Jurkat, Clone E6-1 (cell line): ENCODE measurements at regions not wholly inside any gene's neighbourhood (a gene's known extent, or its start where the extent isn't known, plus 50 kb on each side); places are given as distances from the start of the nearest gene placed in this dataset.
"Not testable (repeated sequence)": the region's sequence is repeated elsewhere in the genome, so short reads cannot be mapped to it uniquely, and the experiment has no call there.

Experiments used
- DNase-seq: peaks from one replicate; pipeline ENCODE4 v3.0.0-alpha.2; 2011; ENCODE audit warnings: low read depth, low spot score
- H3K4me3 ChIP-seq: 2 replicates; pipeline ENCODE4 v1.5.1; 2011; ENCODE audit warnings: mild to moderate bottlenecking, low read length, control low read depth, moderate library complexity

DNA sequence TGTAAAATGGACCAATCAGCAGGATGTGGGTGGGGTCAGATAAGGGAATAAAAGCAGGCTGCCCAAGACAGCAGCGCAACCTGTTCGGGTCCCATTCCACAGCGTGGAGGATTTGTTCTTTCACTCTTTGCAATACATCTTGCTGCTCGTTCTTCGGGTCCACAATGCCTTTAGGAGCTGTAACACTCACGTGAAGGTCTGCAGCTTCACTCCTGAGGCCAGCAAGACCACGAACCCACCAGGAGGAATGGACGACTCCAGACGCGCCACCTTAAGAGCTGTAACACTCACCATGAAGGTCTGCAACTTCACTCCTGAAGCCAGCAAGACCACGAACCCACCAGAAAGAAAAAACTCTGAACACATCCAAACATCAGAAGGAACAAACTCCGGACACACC is 71.5 kb upstream of the PPP2R5C start:
- not testable (repeated sequence) for DNase-seq

GRCh38 chr14:101695659-101696058 is 65.8 kb upstream of the PPP2R5C start:
- no peak overlapping the region for H3K4me3 ChIP-seq
- DNase-seq: no peak

More for the DNA sequence above, 71.5 kb upstream of the PPP2R5C start:
- H3K4me3 ChIP-seq: not testable (repeated sequence)

GRCh38 chr14:101704140-101704539 is 57.4 kb upstream of the PPP2R5C start:
- DNase-seq: no peak
- no peak overlapping the region for H3K4me3 ChIP-seq

GRCh38 chr14:101705733-101706508 is 55.6 kb upstream of the PPP2R5C start:
- DNase-seq: no peak
- no peak overlapping the region for H3K4me3 ChIP-seq

DNA sequence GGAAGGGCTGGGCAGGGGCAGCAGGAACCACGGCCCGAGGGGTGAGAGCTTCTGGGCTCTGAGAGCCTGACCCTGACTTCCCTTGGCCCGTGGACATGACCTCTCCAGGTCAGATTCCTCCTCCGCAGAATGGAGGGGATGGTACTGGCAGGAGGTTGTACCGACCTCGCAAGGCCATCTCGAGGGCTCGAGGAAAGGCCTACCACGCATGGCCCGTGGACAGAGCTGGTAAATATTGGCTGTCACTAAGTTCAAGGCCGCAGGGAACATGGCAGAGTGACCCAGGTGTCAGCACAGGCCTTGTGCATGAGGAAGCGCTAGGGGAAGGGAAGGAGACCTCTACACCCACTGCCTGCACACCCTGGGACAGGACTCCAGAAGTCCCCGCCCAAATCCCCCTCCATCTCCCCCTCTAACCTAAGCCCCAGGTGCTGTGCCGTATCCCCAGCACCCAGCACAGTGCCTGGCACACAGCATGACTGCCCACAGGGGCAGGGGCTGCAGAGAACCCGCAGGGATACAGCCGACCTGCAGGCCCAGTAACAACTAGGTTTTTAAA is 54.9 kb upstream of the PPP2R5C start:
- no peak for DNase-seq
- H3K4me3 ChIP-seq: no peak overlapping the region

GRCh38 chr14:101707068-101707842 is 54.3 kb upstream of the PPP2R5C start:
- peak overlapping the region; percentile 8 for H3K4me3 ChIP-seq
- DNase-seq: peak; percentile 89

DNA sequence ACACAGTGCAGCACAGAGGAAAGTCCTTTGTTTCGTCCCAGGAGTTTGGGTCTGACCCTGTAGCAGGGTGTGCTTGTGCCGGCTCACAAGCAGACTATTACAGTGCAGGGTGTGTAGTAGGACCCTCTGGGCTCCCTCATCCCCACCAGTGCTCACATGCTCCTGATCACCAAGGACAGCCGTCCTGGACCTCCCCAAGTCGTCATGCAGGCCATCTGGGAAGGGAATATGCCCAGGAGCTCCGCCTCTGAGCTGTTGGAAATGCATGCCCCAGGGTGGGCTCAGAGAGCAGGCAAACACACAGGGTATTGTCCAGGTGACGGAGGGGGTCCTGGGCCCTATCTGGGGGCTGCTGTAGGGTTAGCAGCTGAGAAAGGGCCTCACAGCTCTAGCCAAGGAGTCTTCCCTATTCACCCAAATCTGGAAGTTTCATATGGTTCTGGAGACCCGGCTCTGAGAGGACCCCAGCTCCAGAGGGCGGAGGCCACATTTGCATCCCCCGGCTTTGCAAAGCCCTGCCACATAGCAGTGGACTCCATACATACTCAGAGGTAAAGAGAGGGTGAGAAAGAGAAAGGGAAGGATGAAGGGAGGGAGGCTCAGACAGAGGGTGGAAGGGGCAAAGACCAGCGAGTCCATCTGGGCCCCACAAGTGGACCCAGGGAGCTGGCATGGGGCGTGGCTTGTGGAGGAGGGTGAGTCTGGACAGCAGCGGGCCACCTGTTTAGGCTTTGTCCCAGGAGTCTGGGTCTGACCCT is 53.5 kb upstream of the PPP2R5C start:
- peak overlapping the region; percentile 8 for H3K4me3 ChIP-seq
- no peak for DNase-seq

- no peak overlapping the region for H3K4me3 ChIP-seq
- no peak for DNase-seq
Measured at GRCh38 chr14:101708853-101709532, 52.5 kb upstream of the PPP2R5C start.

DNA sequence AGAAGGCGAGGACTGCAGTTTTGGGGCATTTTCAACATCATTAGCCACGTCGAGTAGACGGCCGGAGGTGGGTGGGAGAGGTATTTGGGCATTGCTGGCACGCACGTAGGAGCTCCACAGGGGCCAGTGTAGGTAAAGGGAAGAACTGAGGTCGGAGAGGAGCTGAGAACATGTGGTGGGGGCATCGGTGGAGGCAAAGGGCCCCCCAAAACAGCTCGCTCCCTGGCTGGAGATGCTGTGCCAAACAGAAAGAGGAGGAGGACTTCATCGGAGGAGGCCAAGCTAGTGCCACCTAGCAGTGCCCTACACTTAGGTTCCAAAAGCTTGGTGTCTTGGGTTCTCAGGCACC is 52.0 kb upstream of the PPP2R5C start:
- H3K4me3 ChIP-seq: no peak overlapping the region
- DNase-seq: no peak

GRCh38 chr14:101709962-101710931 is 51.3 kb upstream of the PPP2R5C start:
- no peak overlapping the region for H3K4me3 ChIP-seq
- no peak for DNase-seq

DNA sequence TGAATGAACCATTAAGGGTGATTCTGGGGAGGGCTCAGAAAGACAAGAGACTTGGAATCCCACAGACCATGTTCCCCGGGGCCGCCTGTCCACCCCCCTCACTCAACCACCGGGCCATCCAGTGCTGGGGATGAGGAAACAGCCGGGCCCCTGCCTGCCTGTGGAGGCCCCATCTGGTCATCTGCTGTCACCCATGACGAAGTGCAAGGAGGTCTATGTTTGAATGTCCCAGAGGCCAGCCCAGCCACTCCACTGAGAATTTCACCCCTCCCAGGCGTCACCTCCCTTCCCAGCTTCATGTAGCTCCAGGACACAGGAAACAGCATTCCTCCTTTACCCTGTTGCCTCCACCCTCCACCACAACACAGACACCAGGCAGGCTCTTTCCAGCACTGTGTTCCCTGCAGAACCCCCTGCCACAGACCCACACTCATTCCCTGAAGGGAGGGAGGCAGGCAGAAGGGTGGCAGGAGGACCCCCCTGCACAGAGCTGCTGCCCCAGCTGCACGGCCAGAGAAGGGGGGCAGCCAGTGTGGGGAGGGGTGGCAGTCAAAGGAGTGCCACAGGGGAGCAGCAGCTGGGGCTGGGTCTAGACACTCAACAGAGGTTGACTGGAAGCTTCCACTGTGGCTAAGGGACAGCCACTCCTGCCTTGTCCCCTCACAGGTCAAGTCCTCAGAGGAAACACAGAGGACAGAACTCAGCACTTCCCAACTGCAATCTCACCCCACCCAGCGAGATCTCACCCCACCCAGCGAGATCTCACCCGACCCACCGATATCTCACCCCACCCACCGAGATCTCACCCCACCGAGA is 50.3 kb upstream of the PPP2R5C start:
- DNase-seq: no peak

More for the DNA sequence above, 50.3 kb upstream of the PPP2R5C start:
- H3K4me3 ChIP-seq: no peak overlapping the region
